ENCODE measurements at regions not wholly inside any gene's neighbourhood (a gene's known extent, or its start where the extent isn't known, plus 50 kb on each side); places are given as distances from the start of the nearest gene placed in this dataset.

- TF ChIP-seq CTCF (IDR thresholded peaks at IDR 0.05): no peak
- TF ChIP-seq POLR2A (IDR thresholded peaks at IDR 0.05): no peak
These were observed 124.4 kb upstream of the ANKFN1 start for GRCh38 chr17:56028837-56029236.

Data from Peyer's patch (tissue), 4 donors.